HG03460 (cell line): ENCODE measurements at regions not wholly inside any gene's neighbourhood (a gene's known extent, or its start where the extent isn't known, plus 50 kb on each side); places are given as distances from the start of the nearest gene placed in this dataset.
"Not testable (repeated sequence)": the region's sequence is repeated elsewhere in the genome, so short reads cannot be mapped to it uniquely, and the experiment has no call there.

Experiments
- ATAC-seq: cut with Tn5 transposase; IDR thresholded peaks from one replicate; pipeline ENCODE4 v1.9.1; 2021; ENCODE audit not compliant: unreplicated experiment

GRCh38 chr4:180281724-180282123 lies 1961.5 kb upstream of the TENM3 start:
- no peak for ATAC-seq

GRCh38 chr4:180284267-180284666 lies 1958.9 kb upstream of the TENM3 start:
- no peak for ATAC-seq

- peak; percentile 62 for ATAC-seq
These were observed 1957.4 kb upstream of the TENM3 start for GRCh38 chr4:180285796-180286195.

- ATAC-seq = no peak
These were observed 1950.9 kb upstream of the TENM3 start for GRCh38 chr4:180292339-180292738.

- ATAC-seq = no peak
These were observed 1947.1 kb upstream of the TENM3 start for GRCh38 chr4:180296036-180296599.

- no peak for ATAC-seq
These were observed 1938.9 kb upstream of the TENM3 start for GRCh38 chr4:180304321-180304720.

GRCh38 chr4:180310616-180311015 lies 1932.6 kb upstream of the TENM3 start:
- ATAC-seq = no peak

- no peak for ATAC-seq
These were observed 1928.2 kb upstream of the TENM3 start for GRCh38 chr4:180314972-180315371.

GRCh38 chr4:180330521-180330920 lies 1912.7 kb upstream of the TENM3 start:
- ATAC-seq = no peak

- no peak for ATAC-seq
These were observed 1910.0 kb upstream of the TENM3 start for GRCh38 chr4:180333162-180333561.

GRCh38 chr4:180335566-180335965 lies 1907.6 kb upstream of the TENM3 start:
- ATAC-seq = no peak

GRCh38 chr4:180336494-180337090 lies 1906.6 kb upstream of the TENM3 start:
- no peak for ATAC-seq

GRCh38 chr4:180341926-180342325 lies 1901.3 kb upstream of the TENM3 start:
- ATAC-seq = no peak

GRCh38 chr4:180350901-180351300 lies 1892.3 kb upstream of the TENM3 start:
- no peak for ATAC-seq

- ATAC-seq = no peak
These were observed 1886.4 kb upstream of the TENM3 start for GRCh38 chr4:180356766-180357165.

- not testable (repeated sequence) for ATAC-seq
These were observed 1883.1 kb upstream of the TENM3 start for GRCh38 chr4:180360113-180360512.

GRCh38 chr4:180363815-180364214 lies 1879.4 kb upstream of the TENM3 start:
- no peak for ATAC-seq

- no peak for ATAC-seq
These were observed 1870.5 kb upstream of the TENM3 start for GRCh38 chr4:180372691-180373090.

GRCh38 chr4:180377741-180378140 lies 1865.5 kb upstream of the TENM3 start:
- ATAC-seq = no peak

GRCh38 chr4:180380733-180381132 lies 1862.5 kb upstream of the TENM3 start:
- no peak for ATAC-seq

GRCh38 chr4:180391613-180392012 lies 1851.6 kb upstream of the TENM3 start:
- no peak for ATAC-seq

- ATAC-seq = no peak
These were observed 1848.9 kb upstream of the TENM3 start for GRCh38 chr4:180394312-180394711.

- no peak for ATAC-seq
These were observed 1848.5 kb upstream of the TENM3 start for GRCh38 chr4:180394730-180395129.
